Vagina (tissue), 2 donors: ENCODE measurements at regions not wholly inside any gene's neighbourhood (a gene's known extent, or its start where the extent isn't known, plus 50 kb on each side); places are given as distances from the start of the nearest gene placed in this dataset.

ENCODE experiments used
- CTCF ChIP-seq, 3 experiments: fragments of 450-650 bp in 2 of 3; fragments of 200-600 bp in 1 of 3; sonication (generic) in 1 of 3; IDR thresholded peaks; one replicate each; pipeline ENCODE4 v1.5.1; 2017 to 2019; ENCODE audit warnings: antibody characterized with exemption in 3 of 3, mild to moderate bottlenecking in 2 of 3, moderate library complexity in 2 of 3
- POLR2A ChIP-seq, 2 donors: fragments of 450-650 bp; IDR thresholded peaks; one replicate each; pipeline ENCODE4 v1.6.1; 2017; ENCODE audit warnings: antibody characterized with exemption in 2 of 2, mild to moderate bottlenecking in 2 of 2, moderate library complexity in 2 of 2
- POLR2AphosphoS5 ChIP-seq, 2 donors: sonication (generic); formaldehyde crosslinking; IDR thresholded peaks; one replicate each; pipeline ENCODE4 v1.9.0; 2017; ENCODE audit warnings: antibody characterized with exemption in 2 of 2, mild to moderate bottlenecking in 2 of 2, low read depth in 1 of 2; ENCODE audit not compliant: insufficient read depth in 1 of 2

GRCh38 chr4:59553721-59554091 lies 1646.4 kb upstream of the ADGRL3 start:
- TF ChIP-seq CTCF (IDR thresholded peaks at IDR 0.05) (no peak), POLR2AphosphoS5 (IDR thresholded peaks at IDR 0.05; ENCODE audit: insufficient read depth in 1 of 2, low read depth in 1 of 2) (no peak), POLR2A (IDR thresholded peaks at IDR 0.05) (no peak)
